Activated CD8-positive, alpha-beta memory T cell treated with anti-CD3 and anti-CD28 coated beads, Interleukin-2, amount 10 ng/mL, durations not matched to agents 7 days and 5 days (primary cell): ENCODE measurements at regions not wholly inside any gene's neighbourhood (a gene's known extent, or its start where the extent isn't known, plus 50 kb on each side); places are given as distances from the start of the nearest gene placed in this dataset.

Source experiments
- ATAC-seq: fragments of 150-1000 bp; cut with Tn5 transposase; one replicate; pipeline ENCODE4 v1.10.0; 2021; ENCODE audit warnings: moderate library complexity
- CTCF ChIA-PET: fragments of 350-600 bp; sonication (Branson Sonifier 250); formaldehyde crosslinking; loops from one replicate; lab custom pipeline; 2021; ENCODE audit warnings: antibody characterized with exemption; lab: Charles Lee
- DNase-seq: peaks from one replicate; pipeline ENCODE4 v3.0.0-alpha.2; 2020
- H3K27ac Mint-ChIP-seq: one replicate; pipeline ENCODE4 v1.8.0; 2021; ENCODE audit warnings: mild to moderate bottlenecking, mixed read lengths
- H3K27me3 Mint-ChIP-seq: one replicate; pipeline ENCODE4 v1.8.0; 2021; ENCODE audit warnings: mixed read lengths
- H3K36me3 Mint-ChIP-seq: one replicate; pipeline ENCODE4 v1.8.0; 2021; ENCODE audit warnings: mild to moderate bottlenecking, mixed read lengths
- H3K4me1 Mint-ChIP-seq: one replicate; pipeline ENCODE4 v1.8.0; 2021; ENCODE audit warnings: mixed read lengths
- H3K4me3 Mint-ChIP-seq: one replicate; pipeline ENCODE4 v1.8.0; 2021; ENCODE audit warnings: mild to moderate bottlenecking, moderate library complexity, mixed read lengths
- H3K9me3 Mint-ChIP-seq: one replicate; pipeline ENCODE4 v1.8.0; 2022; ENCODE audit warnings: low read depth, mixed read lengths

DNA sequence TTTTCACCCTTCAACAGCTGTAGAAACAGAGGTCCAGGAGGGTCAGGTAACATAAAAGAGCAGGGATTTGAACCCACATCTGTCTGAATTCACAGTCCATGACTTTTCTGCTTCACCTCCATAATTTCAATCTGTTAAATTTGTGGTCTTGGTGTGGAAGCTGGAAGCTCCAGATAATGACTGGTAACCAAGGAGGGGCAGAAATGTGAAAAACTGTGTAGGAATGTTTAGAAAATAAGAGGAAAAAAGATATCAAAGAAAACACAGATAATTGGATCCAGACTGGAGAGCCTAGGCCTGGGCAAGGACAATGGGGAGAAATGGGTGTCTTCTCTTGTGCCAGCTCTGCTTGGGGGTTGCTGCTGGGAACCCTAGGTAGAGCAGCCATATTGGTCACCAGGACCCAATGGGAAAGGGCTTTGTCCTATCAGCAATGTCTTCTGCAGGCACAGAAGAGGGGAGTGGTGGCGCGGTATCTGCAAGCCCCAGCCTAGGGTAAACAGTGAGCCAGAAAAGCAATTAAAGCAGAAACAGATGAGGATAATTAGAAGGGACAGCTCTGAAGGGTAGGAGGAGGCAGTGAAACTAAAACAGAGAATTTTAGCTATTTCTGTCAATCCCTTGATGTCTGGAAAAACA is 54.3 kb upstream of the CCDC91 start:
- Mint-ChIP-seq H3K9me3 (no peaks in the 10 kb centered on the region), H3K36me3 (no peaks in the 10 kb centered on the region), H3K27ac (no peak overlapping the region), H3K27me3 (no peaks in the 10 kb centered on the region), H3K4me3 (no peak overlapping the region), H3K4me1 (no peaks in the 10 kb centered on the region)
- ATAC-seq (no peak), DNase-seq (no peak)
- CTCF ChIA-PET, result no interaction called here

DNA sequence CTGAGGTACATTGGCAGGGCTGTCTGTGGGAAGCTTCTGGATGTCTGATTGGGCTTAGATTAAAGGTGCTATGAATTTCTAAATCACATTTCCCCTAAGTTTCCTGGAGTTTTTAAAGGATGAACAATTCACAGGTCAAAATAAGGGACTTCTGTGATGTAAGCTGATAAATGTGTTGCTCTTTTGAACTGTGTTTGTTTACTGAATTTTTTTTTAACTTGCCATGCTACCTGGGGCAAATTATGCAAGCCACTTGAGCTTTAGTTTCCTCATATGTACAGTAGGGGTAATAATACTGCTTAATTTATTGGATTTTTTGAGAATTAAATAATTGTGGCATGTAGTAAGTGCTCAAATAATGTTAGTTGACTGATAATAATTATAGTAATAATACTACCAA is 52.8 kb upstream of the CCDC91 start:
- no peaks in the 10 kb centered on the region for H3K4me1 Mint-ChIP-seq
- H3K27ac Mint-ChIP-seq, result no peak overlapping the region
- H3K36me3 Mint-ChIP-seq, result no peaks in the 10 kb centered on the region
- DNase-seq (no peak), ATAC-seq (no peak)
- H3K4me3 Mint-ChIP-seq, result no peak overlapping the region
- no peaks in the 10 kb centered on the region for H3K9me3 Mint-ChIP-seq
- H3K27me3 Mint-ChIP-seq, result no peaks in the 10 kb centered on the region
- CTCF ChIA-PET, result no interaction called here

DNA sequence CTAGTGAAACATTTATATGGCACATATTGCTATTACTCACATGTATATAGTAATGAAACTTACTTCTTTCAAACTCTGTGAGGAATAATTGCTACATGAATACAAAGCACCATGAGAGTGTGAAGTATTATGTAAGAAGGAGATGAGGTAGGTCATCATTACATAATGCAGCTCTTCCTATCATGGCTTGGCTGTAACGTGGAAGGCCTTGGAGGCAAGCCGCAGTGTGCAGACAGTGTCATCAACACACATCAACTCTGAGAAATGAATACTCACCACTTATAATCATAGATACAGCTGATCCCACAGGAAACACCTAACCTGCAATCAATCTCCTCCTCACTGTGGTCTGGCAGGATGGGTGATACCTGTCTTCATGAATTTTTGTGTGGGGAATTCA is 49.9 kb upstream of the CCDC91 start:
- CTCF ChIA-PET, result no interaction called here
- no peaks in the 10 kb centered on the region for H3K9me3 Mint-ChIP-seq
- no peak for ATAC-seq
- no peaks in the 10 kb centered on the region for H3K36me3 Mint-ChIP-seq
- H3K4me1 Mint-ChIP-seq, result no peaks in the 10 kb centered on the region
- H3K27ac Mint-ChIP-seq, result no peak overlapping the region
- DNase-seq, result no peak
- no peaks in the 10 kb centered on the region for H3K27me3 Mint-ChIP-seq
- H3K4me3 Mint-ChIP-seq, result no peak overlapping the region
